Neuronal stem cell (in vitro differentiated cells): ENCODE measurements at regions not wholly inside any gene's neighbourhood (a gene's known extent, or its start where the extent isn't known, plus 50 kb on each side); places are given as distances from the start of the nearest gene placed in this dataset.

Source experiments
- DNase-seq: peaks from one replicate; pipeline ENCODE4 v3.0.0-alpha.2; 2013; ENCODE audit warnings: low spot score
- H2AFZ ChIP-seq: one replicate; pipeline ENCODE4 v1.6.1; 2013; ENCODE audit warnings: mild to moderate bottlenecking, low read length, inconsistent platforms
- H2AK5ac ChIP-seq: 2 replicates; pipeline ENCODE4 v1.6.1; 2013; ENCODE audit warnings: low read depth, mild to moderate bottlenecking, inconsistent platforms, low read length, moderate library complexity, mixed read lengths
- H2BK120ac ChIP-seq: 2 replicates; pipeline ENCODE4 v1.6.1; 2013; ENCODE audit warnings: low read depth, mild to moderate bottlenecking, inconsistent platforms, low read length, moderate library complexity, mixed read lengths
- H2BK12ac ChIP-seq: one replicate; pipeline ENCODE4 v1.6.1; 2013; ENCODE audit warnings: low read length, inconsistent platforms
- H2BK15ac ChIP-seq: 2 replicates; pipeline ENCODE4 v1.6.1; 2013; ENCODE audit warnings: mild to moderate bottlenecking, low read length, inconsistent platforms, mixed read lengths
- H2BK5ac ChIP-seq: one replicate; pipeline ENCODE4 v1.6.1; 2013; ENCODE audit warnings: inconsistent platforms, mild to moderate bottlenecking, low read length, moderate library complexity
- H3K14ac ChIP-seq: one replicate; pipeline ENCODE4 v1.6.1; 2013; ENCODE audit warnings: low read length, inconsistent platforms
- H3K18ac ChIP-seq: 2 replicates; pipeline ENCODE4 v1.6.1; 2013; ENCODE audit warnings: low read length, inconsistent platforms
- H3K23ac ChIP-seq: 2 replicates; pipeline ENCODE4 v1.6.1; 2013; ENCODE audit warnings: low read depth, mild to moderate bottlenecking, mixed read lengths, low read length, inconsistent platforms; ENCODE audit not compliant: poor library complexity
- H3K27ac ChIP-seq: replicated peaks from 3 replicates; pipeline ENCODE4 v1.5.1; 2013; ENCODE audit warnings: low read length, inconsistent platforms
- H3K27me3 ChIP-seq, 3 experiments: 2 replicates each; pipeline ENCODE4 v1.6.1; 2013; ENCODE audit warnings: low read length in 3 of 3, mild to moderate bottlenecking in 2 of 3, inconsistent platforms in 1 of 3, low read depth in 1 of 3, mixed read lengths in 1 of 3, moderate library complexity in 1 of 3; ENCODE audit not compliant: control insufficient read depth in 3 of 3, insufficient read depth in 3 of 3
- H3K36me3 ChIP-seq, 2 donors: replicated peaks in 1 of 2; 2 replicates each; pipeline ENCODE4 v1.6.1; 2013; ENCODE audit warnings: low read length in 2 of 2; ENCODE audit not compliant: control insufficient read depth in 2 of 2, insufficient read depth in 2 of 2
- H3K4ac ChIP-seq: 2 replicates; pipeline ENCODE4 v1.6.1; 2013; ENCODE audit warnings: inconsistent platforms, mild to moderate bottlenecking, low read length, moderate library complexity
- H3K4me1 ChIP-seq, 2 donors: 1 replicate in 1 of 2; 2 replicates in 1 of 2; pipeline ENCODE4 v1.6.1; 2013; ENCODE audit warnings: low read length in 2 of 2, low read depth in 1 of 2; ENCODE audit not compliant: control insufficient read depth in 2 of 2, insufficient read depth in 1 of 2
- H3K4me2 ChIP-seq: one replicate; pipeline ENCODE4 v1.6.1; 2013; ENCODE audit warnings: mild to moderate bottlenecking, low read length, inconsistent platforms; ENCODE audit not compliant: insufficient read depth, poor library complexity, severe bottlenecking
- H3K4me3 ChIP-seq, 2 donors: 2 replicates each; pipeline ENCODE4 v1.5.1; 2013; ENCODE audit warnings: low read length in 2 of 2, mild to moderate bottlenecking in 2 of 2, inconsistent platforms in 1 of 2, moderate library complexity in 1 of 2
- H3K79me1 ChIP-seq: one replicate; pipeline ENCODE4 v1.6.1; 2013; ENCODE audit warnings: low read depth, mild to moderate bottlenecking, inconsistent platforms, low read length, moderate library complexity
- H3K9ac ChIP-seq: one replicate; pipeline ENCODE4 v1.6.1; 2013; ENCODE audit warnings: mild to moderate bottlenecking, low read depth, low read length, inconsistent platforms; ENCODE audit not compliant: poor library complexity
- H3K9me3 ChIP-seq, 2 donors: replicated peaks in 1 of 2; 2 replicates each; pipeline versions ENCODE3 to v1.6.1; 2013; ENCODE audit warnings: low read length in 2 of 2, mild to moderate bottlenecking in 2 of 2, inconsistent platforms in 1 of 2, low read depth in 1 of 2, mixed read lengths in 1 of 2, moderate library complexity in 1 of 2; ENCODE audit not compliant: control insufficient read depth in 2 of 2, insufficient read depth in 1 of 2
- H4K8ac ChIP-seq: one replicate; pipeline ENCODE4 v1.6.1; 2013; ENCODE audit warnings: low read depth, mild to moderate bottlenecking, inconsistent platforms, low read length, moderate library complexity
- H4K91ac ChIP-seq: one replicate; pipeline ENCODE4 v1.6.1; 2013; ENCODE audit warnings: low read length, low read depth, mild to moderate bottlenecking, inconsistent platforms; ENCODE audit not compliant: poor library complexity
- WGBS, 2 donors: extraction: QIAGEN DNeasy Blood & Tissue Kit; methylation state at CpG; one replicate each; pipeline ENCODE4 v1.1.7; 2013; ENCODE audit warnings: missing lambda C conversion rate in 2 of 2, mixed read lengths in 1 of 2; ENCODE audit not compliant: insufficient read length in 2 of 2, insufficient replicate concordance in 1 of 2; ENCODE audit errors: extremely low coverage in 2 of 2; 5-methylcytosine and 5-hydroxymethylcytosine counted together

- Histone ChIP-seq H4K91ac (no peak overlapping the region), H2BK120ac (no peak overlapping the region), H2AK5ac (no peak overlapping the region), H4K8ac (no peak overlapping the region), H3K9me3 (no peaks in the 10 kb centered on the region), H3K4me1 (peaks cover 0 to 3% of the 10 kb centered on the region in 2 donors), H3K79me1 (no peaks in the 10 kb centered on the region), H3K36me3 (no peaks in the 10 kb centered on the region), H3K4ac (no peak overlapping the region), H3K14ac (no peak overlapping the region), H2BK5ac (no peak overlapping the region), H3K18ac (no peak overlapping the region), H3K23ac (no peak overlapping the region), H2AFZ (no peak overlapping the region), H3K9ac (no peak overlapping the region), H3K27ac (no peak overlapping the region), H3K4me3 (no peak overlapping the region), H3K4me2 (no peak overlapping the region), H3K27me3 (no peaks in the 10 kb centered on the region), H2BK15ac (no peak overlapping the region), H2BK12ac (no peak overlapping the region)
- WGBS, 2 donors = no CpG with 5 or more reads among the region's 4 CpGs
- DNase-seq = no peak
Measured at GRCh38 chr1:213448776-213449175, 397.7 kb downstream of the RPS6KC1 start.

- no peaks in the 10 kb centered on the region for H3K27me3 ChIP-seq
- H3K27ac ChIP-seq = no peak overlapping the region
- H3K9ac ChIP-seq = no peak overlapping the region
- no peak overlapping the region for H4K8ac ChIP-seq
- no CpG with 5 or more reads among the region's 4 CpGs for WGBS, 2 donors
- no peak overlapping the region for H2BK15ac ChIP-seq
- H3K14ac ChIP-seq = no peak overlapping the region
- no peaks in the 10 kb centered on the region for H3K4me1 ChIP-seq
- no peak overlapping the region for H2BK5ac ChIP-seq
- H3K9me3 ChIP-seq = no peaks in the 10 kb centered on the region
- DNase-seq = no peak
- no peaks in the 10 kb centered on the region for H3K79me1 ChIP-seq
- no peak overlapping the region for H3K18ac ChIP-seq
- no peak overlapping the region for H2BK120ac ChIP-seq
- no peak overlapping the region for H3K4me3 ChIP-seq
- no peak overlapping the region for H2BK12ac ChIP-seq
- H4K91ac ChIP-seq = no peak overlapping the region
- H2AK5ac ChIP-seq = no peak overlapping the region
- H3K4ac ChIP-seq = no peak overlapping the region
- H3K36me3 ChIP-seq = no peaks in the 10 kb centered on the region
- H3K4me2 ChIP-seq = no peak overlapping the region
- no peak overlapping the region for H3K23ac ChIP-seq
- no peak overlapping the region for H2AFZ ChIP-seq
Measured at GRCh38 chr1:213452501-213452900, 401.5 kb downstream of the RPS6KC1 start.

GRCh38 chr1:213457186-213457585 is 406.1 kb downstream of the RPS6KC1 start:
- no peaks in the 10 kb centered on the region for H3K4me1 ChIP-seq
- no peak overlapping the region for H2BK5ac ChIP-seq
- H3K36me3 ChIP-seq = no peaks in the 10 kb centered on the region
- no peak overlapping the region for H2AK5ac ChIP-seq
- no peak overlapping the region for H3K4ac ChIP-seq
- no peaks in the 10 kb centered on the region for H3K79me1 ChIP-seq
- no peak overlapping the region for H3K4me3 ChIP-seq
- H4K91ac ChIP-seq = no peak overlapping the region
- H3K23ac ChIP-seq = no peak overlapping the region
- no peak overlapping the region for H2BK12ac ChIP-seq
- H3K4me2 ChIP-seq = no peak overlapping the region
- no peak overlapping the region for H3K9ac ChIP-seq
- no peak overlapping the region for H2AFZ ChIP-seq
- WGBS, 2 donors = no CpG with 5 or more reads among the region's 4 CpGs
- no peaks in the 10 kb centered on the region for H3K27me3 ChIP-seq
- H2BK15ac ChIP-seq = no peak overlapping the region
- no peak overlapping the region for H3K14ac ChIP-seq
- H3K27ac ChIP-seq = no peak overlapping the region
- H3K18ac ChIP-seq = no peak overlapping the region
- no peaks in the 10 kb centered on the region for H3K9me3 ChIP-seq
- no peak for DNase-seq
- no peak overlapping the region for H2BK120ac ChIP-seq
- H4K8ac ChIP-seq = no peak overlapping the region

GRCh38 chr1:213457733-213458132 is 406.7 kb downstream of the RPS6KC1 start:
- H3K36me3 ChIP-seq = no peaks in the 10 kb centered on the region
- no peak overlapping the region for H3K27ac ChIP-seq
- H3K18ac ChIP-seq = no peak overlapping the region
- no peak for DNase-seq
- no peak overlapping the region for H2AK5ac ChIP-seq
- H2BK120ac ChIP-seq = no peak overlapping the region
- H3K4me3 ChIP-seq = no peak overlapping the region
- H3K9ac ChIP-seq = no peak overlapping the region
- H2BK5ac ChIP-seq = no peak overlapping the region
- no peaks in the 10 kb centered on the region for H3K27me3 ChIP-seq
- no CpG with 5 or more reads among the region's 2 CpGs for WGBS, 2 donors
- no peak overlapping the region for H2BK15ac ChIP-seq
- H3K79me1 ChIP-seq = no peaks in the 10 kb centered on the region
- no peak overlapping the region for H4K91ac ChIP-seq
- H2AFZ ChIP-seq = no peak overlapping the region
- H3K4ac ChIP-seq = no peak overlapping the region
- H3K14ac ChIP-seq = no peak overlapping the region
- H3K9me3 ChIP-seq = no peaks in the 10 kb centered on the region
- H3K4me2 ChIP-seq = no peak overlapping the region
- H3K23ac ChIP-seq = no peak overlapping the region
- H2BK12ac ChIP-seq = no peak overlapping the region
- H3K4me1 ChIP-seq = no peaks in the 10 kb centered on the region
- no peak overlapping the region for H4K8ac ChIP-seq
